ENCODE measurements at regions not wholly inside any gene's neighbourhood (a gene's known extent, or its start where the extent isn't known, plus 50 kb on each side); places are given as distances from the start of the nearest gene placed in this dataset.

DNA sequence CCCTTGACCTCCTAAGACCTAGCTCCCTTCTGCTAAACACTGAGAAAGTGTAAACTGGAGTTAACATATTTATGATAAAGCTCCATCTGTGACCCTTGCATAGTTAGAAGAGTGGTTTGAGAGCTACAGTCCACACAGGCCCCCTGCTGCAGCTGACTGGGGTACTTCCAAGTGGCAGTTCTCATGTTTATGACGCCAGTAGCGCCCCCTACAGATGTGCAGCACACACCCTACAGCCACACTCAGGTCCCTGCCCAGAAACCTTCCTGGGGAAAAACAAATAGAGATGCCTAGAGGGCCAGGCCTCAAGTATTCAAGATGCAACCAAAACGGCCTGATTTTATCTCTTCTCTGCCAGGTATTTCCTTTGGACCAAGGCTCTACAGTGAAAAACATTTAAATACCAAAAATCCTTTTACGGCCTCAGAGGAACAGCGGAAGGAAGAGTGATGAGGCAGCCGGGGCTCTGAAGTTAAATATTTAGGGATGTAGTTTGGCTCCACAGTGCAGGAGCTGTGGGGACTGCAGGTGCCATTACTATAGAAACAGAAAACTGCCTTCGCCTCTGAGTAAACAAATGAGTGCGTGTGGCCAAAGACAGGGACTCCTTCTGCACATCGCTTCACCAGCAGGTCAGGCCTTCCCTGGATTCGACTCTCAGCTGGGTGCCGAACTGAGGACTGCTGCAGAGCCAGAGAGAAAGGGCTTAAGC is 553.1 kb downstream of the EFNB2 start:
- TF ChIP-seq, protein P1, sequence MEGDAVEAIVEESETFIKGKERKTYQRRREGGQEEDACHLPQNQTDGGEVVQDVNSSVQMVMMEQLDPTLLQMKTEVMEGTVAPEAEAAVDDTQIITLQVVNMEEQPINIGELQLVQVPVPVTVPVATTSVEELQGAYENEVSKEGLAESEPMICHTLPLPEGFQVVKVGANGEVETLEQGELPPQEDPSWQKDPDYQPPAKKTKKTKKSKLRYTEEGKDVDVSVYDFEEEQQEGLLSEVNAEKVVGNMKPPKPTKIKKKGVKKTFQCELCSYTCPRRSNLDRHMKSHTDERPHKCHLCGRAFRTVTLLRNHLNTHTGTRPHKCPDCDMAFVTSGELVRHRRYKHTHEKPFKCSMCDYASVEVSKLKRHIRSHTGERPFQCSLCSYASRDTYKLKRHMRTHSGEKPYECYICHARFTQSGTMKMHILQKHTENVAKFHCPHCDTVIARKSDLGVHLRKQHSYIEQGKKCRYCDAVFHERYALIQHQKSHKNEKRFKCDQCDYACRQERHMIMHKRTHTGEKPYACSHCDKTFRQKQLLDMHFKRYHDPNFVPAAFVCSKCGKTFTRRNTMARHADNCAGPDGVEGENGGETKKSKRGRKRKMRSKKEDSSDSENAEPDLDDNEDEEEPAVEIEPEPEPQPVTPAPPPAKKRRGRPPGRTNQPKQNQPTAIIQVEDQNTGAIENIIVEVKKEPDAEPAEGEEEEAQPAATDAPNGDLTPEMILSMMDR (conservative IDR thresholded peaks at IDR 0.05; ENCODE audit: low read length) = no peak
- TF ChIP-seq EZH2phosphoT487 (IDR thresholded peaks at IDR 0.05; ENCODE audit: borderline replicate concordance, low read depth, low read length) = no peak

All from OCI-LY7 (cell line).